ENCODE measurements at regions not wholly inside any gene's neighbourhood (a gene's known extent, or its start where the extent isn't known, plus 50 kb on each side); places are given as distances from the start of the nearest gene placed in this dataset.

DNA sequence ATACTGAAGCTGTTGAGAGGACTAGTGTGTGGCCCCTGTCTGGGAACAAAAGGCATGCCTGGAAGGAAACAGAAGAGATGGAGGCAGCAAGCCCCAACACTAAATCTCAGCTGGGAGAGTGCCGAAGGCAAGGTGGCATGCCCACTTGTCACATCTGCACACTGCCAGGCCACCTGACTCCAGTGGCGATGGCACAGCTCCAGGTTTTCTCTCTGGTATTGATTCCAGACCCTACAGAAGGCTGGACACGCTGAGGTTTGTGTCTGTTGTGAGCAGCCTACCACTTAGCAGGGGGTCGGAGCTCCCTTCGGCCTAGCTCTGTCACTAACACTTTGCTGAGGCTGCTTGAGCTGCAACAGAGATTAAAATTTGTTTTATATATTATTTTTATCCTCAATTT, 307.3 kb downstream of the TDRD15 start:
- no peak for DNase-seq (ENCODE audit: low read depth, low spot score)
- Histone ChIP-seq H3K9ac (ENCODE audit: insufficient read length) (no peak overlapping the region), H3K27ac (no peak overlapping the region), H3K4me3 (no peak overlapping the region), H3K36me3 (ENCODE audit: insufficient read depth, low read length) (no peaks in the 10 kb centered on the region), H3K9me3 (ENCODE audit: low read depth, low read length) (no peaks in the 10 kb centered on the region)
- TF ChIP-seq POLR2AphosphoS5 (IDR thresholded peaks at IDR 0.05; ENCODE audit: borderline replicate concordance, low read depth, low read length), result no peak
- no peak for TF ChIP-seq FOXP2 (optimal IDR thresholded peaks at IDR 0.05; ENCODE audit: control extremely low read depth, extremely low read length, insufficient read depth)
- TF ChIP-seq EZH2 (IDR thresholded peaks at IDR 0.05), result no peak

DNA sequence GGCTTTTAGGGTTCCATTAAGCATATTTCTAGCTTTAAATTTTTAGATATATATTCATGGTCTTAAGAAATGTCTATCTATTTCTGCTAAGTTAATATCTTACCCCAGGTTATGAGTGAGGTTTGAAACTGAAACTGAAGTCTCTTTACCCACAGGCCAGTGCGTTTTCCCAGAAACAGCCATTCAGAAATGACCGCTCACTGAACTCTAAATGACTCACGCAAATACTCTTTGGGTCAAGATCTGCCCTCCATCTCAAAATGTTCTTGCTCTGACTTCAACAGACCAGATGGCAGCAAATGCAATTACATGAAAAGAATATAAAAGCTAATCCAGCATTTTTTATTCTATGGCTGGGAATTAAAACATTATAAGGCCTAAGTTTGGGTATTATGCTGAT, 315.2 kb downstream of the TDRD15 start:
- Histone ChIP-seq H3K36me3 (ENCODE audit: insufficient read depth, low read length) (no peaks in the 10 kb centered on the region), H3K9ac (ENCODE audit: insufficient read length) (no peak overlapping the region), H3K4me3 (no peak overlapping the region), H3K27ac (no peak overlapping the region), H3K9me3 (ENCODE audit: low read depth, low read length) (no peaks in the 10 kb centered on the region)
- TF ChIP-seq FOXP2 (optimal IDR thresholded peaks at IDR 0.05; ENCODE audit: control extremely low read depth, extremely low read length, insufficient read depth), result no peak
- TF ChIP-seq POLR2AphosphoS5 (IDR thresholded peaks at IDR 0.05; ENCODE audit: borderline replicate concordance, low read depth, low read length), result no peak
- no peak for TF ChIP-seq EZH2 (IDR thresholded peaks at IDR 0.05)
- no peak for DNase-seq (ENCODE audit: low read depth, low spot score)

DNA sequence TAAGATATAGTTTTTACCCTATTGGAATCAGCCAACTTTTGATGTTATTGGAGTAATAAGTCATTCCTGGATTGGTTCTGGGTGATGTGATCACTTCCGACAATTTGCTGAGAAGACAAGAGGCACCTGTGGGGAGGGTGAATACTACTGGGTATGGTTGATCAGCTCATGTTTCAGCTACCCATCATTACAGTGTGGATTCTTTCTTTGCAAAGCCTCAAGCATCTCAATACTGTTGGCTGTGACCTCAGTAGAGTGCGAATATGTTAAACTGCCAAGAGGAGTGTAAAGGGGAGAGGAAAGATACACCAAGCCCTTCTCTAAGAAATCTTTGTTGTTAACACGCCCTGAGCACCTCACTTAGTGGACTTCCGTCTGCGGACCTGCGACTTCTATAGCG, 317.7 kb downstream of the TDRD15 start:
- no peak for TF ChIP-seq POLR2AphosphoS5 (IDR thresholded peaks at IDR 0.05; ENCODE audit: borderline replicate concordance, low read depth, low read length)
- TF ChIP-seq EZH2 (IDR thresholded peaks at IDR 0.05), result no peak
- TF ChIP-seq FOXP2 (optimal IDR thresholded peaks at IDR 0.05; ENCODE audit: control extremely low read depth, extremely low read length, insufficient read depth), result no peak
- no peak overlapping the region for H3K4me3 ChIP-seq
- no peak overlapping the region for H3K27ac ChIP-seq
- DNase-seq (ENCODE audit: low read depth, low spot score), result no peak
- H3K9ac ChIP-seq (ENCODE audit: insufficient read length), result no peak overlapping the region
- no peaks in the 10 kb centered on the region for H3K9me3 ChIP-seq (ENCODE audit: low read depth, low read length)
- H3K36me3 ChIP-seq (ENCODE audit: insufficient read depth, low read length), result no peaks in the 10 kb centered on the region

DNA sequence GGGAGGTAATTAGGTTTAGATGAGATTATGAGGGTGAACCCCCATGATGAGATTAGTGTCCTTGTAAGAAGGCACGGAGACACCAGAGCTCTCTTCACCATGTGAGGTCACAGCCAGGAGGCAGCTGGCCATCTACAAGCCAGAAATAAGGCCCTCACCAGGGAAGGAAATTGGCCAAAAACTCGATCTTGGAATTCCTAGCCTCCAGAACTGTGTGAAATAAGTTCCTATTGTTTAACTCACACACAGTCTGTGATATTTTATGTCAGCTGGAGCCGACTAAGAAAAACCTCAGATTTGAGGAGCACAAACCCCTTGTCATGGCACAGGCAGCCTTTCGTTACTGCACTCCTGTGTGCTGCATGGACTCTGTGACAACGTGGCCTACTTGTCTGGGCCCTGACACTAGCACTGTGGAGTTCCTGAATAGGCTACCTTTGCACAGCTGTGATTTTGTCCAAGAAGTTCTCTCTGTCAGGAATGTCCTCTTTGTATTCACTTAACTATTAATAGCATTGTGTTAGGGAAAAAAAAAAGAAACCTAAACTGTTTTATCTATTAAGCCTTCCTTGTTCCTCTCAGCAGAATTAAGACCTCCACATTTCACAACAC, 319.8 kb downstream of the TDRD15 start:
- TF ChIP-seq FOXP2 (optimal IDR thresholded peaks at IDR 0.05; ENCODE audit: control extremely low read depth, extremely low read length, insufficient read depth) (no peak), POLR2AphosphoS5 (IDR thresholded peaks at IDR 0.05; ENCODE audit: borderline replicate concordance, low read depth, low read length) (no peak), EZH2 (IDR thresholded peaks at IDR 0.05) (no peak)
- H3K9me3 ChIP-seq (ENCODE audit: low read depth, low read length), result no peaks in the 10 kb centered on the region
- H3K9ac ChIP-seq (ENCODE audit: insufficient read length), result no peak overlapping the region
- H3K4me3 ChIP-seq, result no peak overlapping the region
- H3K27ac ChIP-seq, result no peak overlapping the region
- no peak for DNase-seq (ENCODE audit: low read depth, low spot score)
- H3K36me3 ChIP-seq (ENCODE audit: insufficient read depth, low read length), result no peaks in the 10 kb centered on the region

DNA sequence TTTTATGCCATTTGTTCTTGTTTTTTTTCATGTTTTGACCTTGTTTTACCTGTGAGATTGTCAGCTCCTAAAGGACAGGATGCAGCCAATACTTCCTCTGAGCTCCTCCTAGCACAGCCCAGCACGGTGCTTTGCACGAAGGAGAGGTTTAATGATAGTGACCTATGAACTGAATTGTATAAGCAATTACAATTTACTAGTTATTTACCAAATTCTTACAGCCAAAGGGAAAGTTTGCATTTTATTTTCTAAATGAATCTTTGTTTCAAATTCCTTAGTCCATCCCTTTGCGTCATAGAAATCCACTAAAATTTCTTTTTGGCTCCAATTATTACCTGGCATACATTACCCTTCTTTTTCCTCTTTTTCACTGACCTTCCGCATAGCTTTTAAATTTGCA, 326.1 kb downstream of the TDRD15 start:
- H3K9me3 ChIP-seq (ENCODE audit: low read depth, low read length), result no peaks in the 10 kb centered on the region
- TF ChIP-seq EZH2 (IDR thresholded peaks at IDR 0.05), result no peak
- no peak for TF ChIP-seq FOXP2 (optimal IDR thresholded peaks at IDR 0.05; ENCODE audit: control extremely low read depth, extremely low read length, insufficient read depth)
- TF ChIP-seq POLR2AphosphoS5 (IDR thresholded peaks at IDR 0.05; ENCODE audit: borderline replicate concordance, low read depth, low read length), result no peak
- no peak overlapping the region for H3K4me3 ChIP-seq
- no peak overlapping the region for H3K9ac ChIP-seq (ENCODE audit: insufficient read length)
- H3K36me3 ChIP-seq (ENCODE audit: insufficient read depth, low read length), result no peaks in the 10 kb centered on the region
- DNase-seq (ENCODE audit: low read depth, low spot score), result no peak
- no peak overlapping the region for H3K27ac ChIP-seq

DNA sequence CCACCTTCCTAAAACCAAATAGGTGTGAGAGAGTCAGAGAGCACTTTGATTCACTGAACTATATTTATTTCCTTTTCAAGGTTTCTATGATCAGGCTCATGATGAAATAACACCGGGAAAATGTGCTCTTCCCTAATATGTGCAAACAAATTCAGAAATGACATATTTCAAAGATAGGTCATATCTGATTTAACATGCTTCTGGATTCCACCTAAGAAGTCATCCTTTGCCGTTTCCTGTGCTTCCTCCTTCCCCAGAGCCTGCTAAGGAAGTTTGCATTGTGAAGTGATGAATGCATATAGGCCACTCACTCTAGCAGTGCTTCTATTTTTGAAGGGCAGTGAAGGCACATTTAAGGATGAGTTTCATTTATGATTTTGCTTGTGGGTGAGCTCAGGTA, 327.6 kb downstream of the TDRD15 start:
- no peaks in the 10 kb centered on the region for H3K9me3 ChIP-seq (ENCODE audit: low read depth, low read length)
- no peak overlapping the region for H3K9ac ChIP-seq (ENCODE audit: insufficient read length)
- no peak overlapping the region for H3K4me3 ChIP-seq
- no peaks in the 10 kb centered on the region for H3K36me3 ChIP-seq (ENCODE audit: insufficient read depth, low read length)
- TF ChIP-seq POLR2AphosphoS5 (IDR thresholded peaks at IDR 0.05; ENCODE audit: borderline replicate concordance, low read depth, low read length) (no peak), EZH2 (IDR thresholded peaks at IDR 0.05) (no peak), FOXP2 (optimal IDR thresholded peaks at IDR 0.05; ENCODE audit: control extremely low read depth, extremely low read length, insufficient read depth) (no peak)
- no peak for DNase-seq (ENCODE audit: low read depth, low spot score)
- no peak overlapping the region for H3K27ac ChIP-seq

DNA sequence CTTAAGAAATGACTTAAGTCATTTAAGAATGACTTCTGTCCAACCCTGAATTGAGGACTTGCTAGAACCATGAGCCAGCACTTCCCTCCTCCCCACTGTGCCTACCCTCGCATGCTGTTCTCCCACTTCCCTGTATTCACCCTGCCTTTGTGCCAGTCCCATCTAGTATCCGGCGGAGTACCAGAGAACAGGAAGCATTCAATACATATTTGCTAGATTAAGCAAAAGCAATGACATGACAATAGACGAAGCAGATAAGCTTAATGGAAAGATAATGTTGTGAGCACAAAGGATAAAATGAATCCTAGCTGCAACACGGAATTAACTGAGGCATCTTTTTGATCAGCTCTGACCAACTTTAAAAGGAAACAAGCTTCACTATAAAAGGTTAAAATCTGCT, 328.5 kb downstream of the TDRD15 start:
- no peak overlapping the region for H3K27ac ChIP-seq
- H3K4me3 ChIP-seq, result no peak overlapping the region
- no peaks in the 10 kb centered on the region for H3K9me3 ChIP-seq (ENCODE audit: low read depth, low read length)
- TF ChIP-seq EZH2 (IDR thresholded peaks at IDR 0.05) (no peak), FOXP2 (optimal IDR thresholded peaks at IDR 0.05; ENCODE audit: control extremely low read depth, extremely low read length, insufficient read depth) (no peak), POLR2AphosphoS5 (IDR thresholded peaks at IDR 0.05; ENCODE audit: borderline replicate concordance, low read depth, low read length) (no peak)
- H3K36me3 ChIP-seq (ENCODE audit: insufficient read depth, low read length), result no peaks in the 10 kb centered on the region
- DNase-seq (ENCODE audit: low read depth, low spot score), result no peak
- no peak overlapping the region for H3K9ac ChIP-seq (ENCODE audit: insufficient read length)

DNA sequence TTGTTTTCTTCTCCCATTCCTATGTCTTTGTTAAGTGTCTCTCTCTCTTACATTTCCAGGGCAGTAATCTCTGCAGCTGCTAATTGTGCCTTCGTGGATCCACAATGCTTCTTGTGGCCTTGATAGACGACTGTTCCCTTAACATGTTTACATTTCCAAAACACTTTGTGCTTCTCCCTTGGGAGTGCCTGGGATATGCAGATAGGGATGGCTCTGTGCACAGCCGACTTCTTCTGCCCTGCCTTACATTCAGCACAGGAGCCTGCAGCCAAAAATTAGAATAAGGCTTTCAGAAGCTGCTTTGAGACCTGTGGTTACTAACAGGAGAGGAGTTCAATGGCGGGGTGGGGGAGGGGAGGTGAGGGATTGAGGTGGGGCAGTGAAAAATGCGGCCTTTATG, 328.9 kb downstream of the TDRD15 start:
- no peak for DNase-seq (ENCODE audit: low read depth, low spot score)
- H3K27ac ChIP-seq, result no peak overlapping the region
- TF ChIP-seq POLR2AphosphoS5 (IDR thresholded peaks at IDR 0.05; ENCODE audit: borderline replicate concordance, low read depth, low read length) (no peak), EZH2 (IDR thresholded peaks at IDR 0.05) (no peak), FOXP2 (optimal IDR thresholded peaks at IDR 0.05; ENCODE audit: control extremely low read depth, extremely low read length, insufficient read depth) (no peak)
- H3K9me3 ChIP-seq (ENCODE audit: low read depth, low read length), result no peaks in the 10 kb centered on the region
- no peak overlapping the region for H3K9ac ChIP-seq (ENCODE audit: insufficient read length)
- H3K36me3 ChIP-seq (ENCODE audit: insufficient read depth, low read length), result no peaks in the 10 kb centered on the region
- no peak overlapping the region for H3K4me3 ChIP-seq

Measured in SK-N-MC (cell line).